Calu3 (cell line): ENCODE measurements at regions not wholly inside any gene's neighbourhood (a gene's known extent, or its start where the extent isn't known, plus 50 kb on each side); places are given as distances from the start of the nearest gene placed in this dataset.
"Not testable (repeated sequence)": the region's sequence is repeated elsewhere in the genome, so short reads cannot be mapped to it uniquely, and the experiment has no call there.

Source experiments
- BruUV-seq: library from RNA; stranded (reverse); fragments of 400-500 nt; replicated peaks from 2 replicates; lab custom pipeline; 2021; lab: Mats Ljungman, UMichigan
- CTCF ChIA-PET: fragments of 300-600 bp; sonication (Branson Sonifier 250); formaldehyde crosslinking; loops from one replicate; lab custom pipeline; 2022; ENCODE audit warnings: antibody characterized with exemption; lab: Charles Lee
- DNase-seq: peaks from one replicate; pipeline ENCODE4 v3.0.0; 2022
- H3K27ac Mint-ChIP-seq: one replicate; pipeline ENCODE4 v1.8.0; 2022; ENCODE audit warnings: mixed read lengths; ENCODE audit not compliant: unreplicated experiment
- H3K27me3 Mint-ChIP-seq: one replicate; pipeline ENCODE4 v1.8.0; 2022; ENCODE audit warnings: mixed read lengths; ENCODE audit not compliant: unreplicated experiment
- H3K36me3 Mint-ChIP-seq: one replicate; pipeline ENCODE4 v1.8.0; 2022; ENCODE audit warnings: mild to moderate bottlenecking, moderate library complexity, mixed read lengths; ENCODE audit not compliant: insufficient read depth, unreplicated experiment
- H3K4me1 Mint-ChIP-seq: one replicate; pipeline ENCODE4 v1.8.0; 2022; ENCODE audit warnings: mild to moderate bottlenecking, low read depth, mixed read lengths; ENCODE audit not compliant: unreplicated experiment
- H3K4me3 Mint-ChIP-seq: one replicate; pipeline ENCODE4 v1.8.0; 2022; ENCODE audit warnings: mild to moderate bottlenecking, low read depth, moderate library complexity, mixed read lengths; ENCODE audit not compliant: unreplicated experiment
- H3K9me3 Mint-ChIP-seq: one replicate; pipeline ENCODE4 v1.8.0; 2022; ENCODE audit warnings: low read depth, mixed read lengths; ENCODE audit not compliant: unreplicated experiment
- intact Hi-C: fragments of 100-400 bp; cut with micrococcal nuclease; formaldehyde crosslinking; loops from one replicate; pipeline ENCODE4 v1.10.0; 2022; ENCODE audit not compliant: unreplicated experiment
- TF ChIP-seq, protein P1 (sequence below): fragments of 200-600 bp; IDR thresholded peaks from one replicate; pipeline ENCODE4 v1.8.0; 2022; ENCODE audit warnings: antibody characterized with exemption; ENCODE audit not compliant: unreplicated experiment

DNA sequence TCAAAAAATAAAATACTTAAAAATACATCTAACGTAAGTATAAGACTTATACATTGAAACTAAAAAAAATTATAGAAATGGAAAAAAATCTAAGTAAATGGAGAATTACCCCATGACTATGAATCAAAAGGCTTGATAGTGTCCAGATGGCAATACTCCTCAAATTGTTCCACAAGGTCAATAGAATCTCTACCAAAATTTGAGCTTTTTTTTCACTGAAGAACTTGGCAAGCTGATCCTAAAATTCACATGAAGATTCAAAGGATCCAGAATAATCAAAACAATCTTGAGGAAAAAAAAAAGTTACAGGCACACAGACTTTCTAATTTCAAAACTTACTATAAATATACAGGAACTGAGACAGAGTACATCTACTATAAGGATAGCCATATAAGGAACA, 448.4 kb upstream of the CDH11 start:
- DNase-seq: no peak
- no peaks in the 10 kb centered on the region for H3K4me1 Mint-ChIP-seq
- intact Hi-C loops: no loop called here
- peaks cover 14% of the 10 kb centered on the region for H3K9me3 Mint-ChIP-seq
- CTCF ChIA-PET: no interaction called here
- no peak overlapping the region for H3K4me3 Mint-ChIP-seq
- BruUV-seq: no TSS peak
- TF ChIP-seq, protein P1, sequence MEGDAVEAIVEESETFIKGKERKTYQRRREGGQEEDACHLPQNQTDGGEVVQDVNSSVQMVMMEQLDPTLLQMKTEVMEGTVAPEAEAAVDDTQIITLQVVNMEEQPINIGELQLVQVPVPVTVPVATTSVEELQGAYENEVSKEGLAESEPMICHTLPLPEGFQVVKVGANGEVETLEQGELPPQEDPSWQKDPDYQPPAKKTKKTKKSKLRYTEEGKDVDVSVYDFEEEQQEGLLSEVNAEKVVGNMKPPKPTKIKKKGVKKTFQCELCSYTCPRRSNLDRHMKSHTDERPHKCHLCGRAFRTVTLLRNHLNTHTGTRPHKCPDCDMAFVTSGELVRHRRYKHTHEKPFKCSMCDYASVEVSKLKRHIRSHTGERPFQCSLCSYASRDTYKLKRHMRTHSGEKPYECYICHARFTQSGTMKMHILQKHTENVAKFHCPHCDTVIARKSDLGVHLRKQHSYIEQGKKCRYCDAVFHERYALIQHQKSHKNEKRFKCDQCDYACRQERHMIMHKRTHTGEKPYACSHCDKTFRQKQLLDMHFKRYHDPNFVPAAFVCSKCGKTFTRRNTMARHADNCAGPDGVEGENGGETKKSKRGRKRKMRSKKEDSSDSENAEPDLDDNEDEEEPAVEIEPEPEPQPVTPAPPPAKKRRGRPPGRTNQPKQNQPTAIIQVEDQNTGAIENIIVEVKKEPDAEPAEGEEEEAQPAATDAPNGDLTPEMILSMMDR: no peak
- H3K27ac Mint-ChIP-seq: no peak overlapping the region
- no peaks in the 10 kb centered on the region for H3K36me3 Mint-ChIP-seq
- H3K27me3 Mint-ChIP-seq: no peaks in the 10 kb centered on the region

DNA sequence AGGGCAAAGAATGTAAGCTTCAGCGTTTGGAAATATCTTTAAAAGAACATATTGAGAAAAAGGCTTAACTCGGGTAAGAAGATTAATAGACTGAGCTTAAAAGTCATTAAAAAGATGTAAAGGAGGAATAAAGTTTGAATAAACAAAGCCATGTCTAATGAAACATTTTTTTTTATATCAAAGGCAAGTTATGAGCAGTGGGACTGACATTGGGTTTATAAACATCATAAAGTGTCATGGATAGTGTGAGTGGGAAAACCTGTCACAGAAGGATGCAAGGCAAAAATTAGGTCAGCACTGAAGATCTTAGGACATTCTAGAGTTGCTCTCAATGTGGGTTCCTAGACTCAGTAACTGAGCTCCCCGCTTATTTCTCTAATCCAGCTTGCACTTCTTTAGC, 438.0 kb upstream of the CDH11 start:
- H3K9me3 Mint-ChIP-seq: peaks cover 16% of the 10 kb centered on the region
- TF ChIP-seq, protein P1: no peak
- H3K36me3 Mint-ChIP-seq: no peaks in the 10 kb centered on the region
- no peaks in the 10 kb centered on the region for H3K27me3 Mint-ChIP-seq
- intact Hi-C loops: no loop called here
- no peak overlapping the region for H3K4me3 Mint-ChIP-seq
- no peak for DNase-seq
- no peaks in the 10 kb centered on the region for H3K4me1 Mint-ChIP-seq
- no TSS peak for BruUV-seq
- CTCF ChIA-PET: interaction anchor here (0.7 kb wide), 1 partner anchor 258 kb away, joined by 4 read pairs; no protein-coding TSS in a partner anchor
- H3K27ac Mint-ChIP-seq: no peak overlapping the region

DNA sequence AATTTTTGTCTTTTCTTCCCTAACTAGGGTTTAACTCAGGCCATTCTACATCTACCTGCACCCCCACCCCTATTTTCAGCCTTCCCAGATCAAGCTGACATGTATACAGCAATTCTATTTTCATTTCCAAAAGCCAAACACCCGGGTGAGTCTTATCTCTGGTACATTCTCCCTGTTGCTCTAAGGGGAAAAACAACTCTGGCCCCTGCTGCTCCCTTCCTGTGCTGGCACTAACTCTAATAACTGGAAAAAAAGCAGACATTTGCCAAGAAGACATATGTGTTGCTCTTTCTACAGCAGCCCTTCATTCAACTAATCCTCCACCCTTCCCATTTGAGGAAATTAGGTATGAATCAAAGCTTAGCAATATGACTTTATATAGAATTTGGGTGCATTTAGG, 427.8 kb upstream of the CDH11 start:
- H3K27ac Mint-ChIP-seq, CTCF ChIA-PET, H3K36me3 Mint-ChIP-seq, intact Hi-C loops, H3K27me3 Mint-ChIP-seq, H3K4me3 Mint-ChIP-seq, H3K4me1 Mint-ChIP-seq, DNase-seq, BruUV-seq: not testable (repeated sequence)
- H3K9me3 Mint-ChIP-seq: peaks cover 20% of the 10 kb centered on the region

DNA sequence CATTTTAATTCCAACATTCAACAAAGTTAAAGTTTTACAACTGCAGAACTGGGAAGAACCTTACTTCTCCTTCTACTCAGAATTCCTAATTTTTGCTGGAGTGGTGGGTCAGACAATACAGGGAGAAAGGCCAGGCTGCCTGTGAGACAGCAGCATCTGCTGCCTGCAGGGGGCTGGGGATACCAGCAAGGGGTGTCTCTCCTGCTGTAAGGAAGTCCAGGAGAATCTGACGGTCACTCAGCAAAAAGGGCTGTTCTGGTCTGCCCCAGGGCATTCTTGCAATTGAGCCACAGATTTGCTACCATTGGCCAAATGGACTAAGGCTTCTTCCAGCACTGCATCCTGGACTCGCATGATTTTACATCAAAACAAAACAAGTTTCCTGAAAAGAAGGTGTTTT, 426.6 kb upstream of the CDH11 start:
- TF ChIP-seq, protein P1: no peak
- H3K4me3 Mint-ChIP-seq: no peak overlapping the region
- DNase-seq: no peak
- CTCF ChIA-PET: no interaction called here
- H3K27me3 Mint-ChIP-seq: no peaks in the 10 kb centered on the region
- no peaks in the 10 kb centered on the region for H3K36me3 Mint-ChIP-seq
- no TSS peak for BruUV-seq
- intact Hi-C loops: no loop called here
- peaks cover 18% of the 10 kb centered on the region for H3K9me3 Mint-ChIP-seq
- H3K4me1 Mint-ChIP-seq: no peaks in the 10 kb centered on the region
- H3K27ac Mint-ChIP-seq: no peak overlapping the region

DNA sequence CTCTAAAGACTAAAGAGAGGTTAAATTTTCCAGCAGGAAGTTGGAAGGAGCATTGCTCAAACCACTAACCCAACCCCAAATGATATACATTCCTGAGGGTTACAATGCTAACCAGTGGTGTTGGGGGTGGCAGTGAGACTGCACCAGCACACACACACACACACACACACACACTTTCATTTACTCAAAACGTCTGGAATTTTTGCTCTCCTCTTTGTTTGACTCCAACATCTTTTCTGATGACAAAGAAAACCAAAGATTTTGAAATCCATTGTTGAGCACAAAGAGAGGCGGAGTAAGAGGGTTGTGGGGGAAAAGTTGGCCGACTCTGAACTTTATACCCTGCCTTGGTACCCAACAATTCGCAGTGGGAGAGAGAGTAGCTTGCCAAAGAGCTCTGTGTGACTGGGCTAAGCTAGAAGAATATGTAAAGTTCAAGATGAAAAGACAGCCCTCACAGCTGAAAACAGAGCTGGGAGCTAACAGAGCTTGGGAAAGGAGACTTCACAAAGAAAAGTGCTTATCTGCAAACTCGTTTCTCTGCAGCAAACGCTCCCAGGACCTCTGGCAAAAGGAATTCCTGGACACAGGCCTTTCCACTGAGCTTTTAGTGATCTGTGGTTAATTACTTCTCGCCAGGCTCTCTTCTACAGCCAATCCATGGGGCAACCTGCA, 426.0 kb upstream of the CDH11 start:
- Mint-ChIP-seq H3K4me3 (no peak overlapping the region), H3K27me3 (no peaks in the 10 kb centered on the region), H3K9me3 (peaks cover 14% of the 10 kb centered on the region), H3K4me1 (no peaks in the 10 kb centered on the region), H3K27ac (no peak overlapping the region), H3K36me3 (no peaks in the 10 kb centered on the region)
- DNase-seq: no peak
- intact Hi-C loops: no loop called here
- TF ChIP-seq, protein P1: no peak
- no TSS peak for BruUV-seq
- CTCF ChIA-PET: no interaction called here
